ENCODE measurements at regions not wholly inside any gene's neighbourhood (a gene's known extent, or its start where the extent isn't known, plus 50 kb on each side); places are given as distances from the start of the nearest gene placed in this dataset.

DNA sequence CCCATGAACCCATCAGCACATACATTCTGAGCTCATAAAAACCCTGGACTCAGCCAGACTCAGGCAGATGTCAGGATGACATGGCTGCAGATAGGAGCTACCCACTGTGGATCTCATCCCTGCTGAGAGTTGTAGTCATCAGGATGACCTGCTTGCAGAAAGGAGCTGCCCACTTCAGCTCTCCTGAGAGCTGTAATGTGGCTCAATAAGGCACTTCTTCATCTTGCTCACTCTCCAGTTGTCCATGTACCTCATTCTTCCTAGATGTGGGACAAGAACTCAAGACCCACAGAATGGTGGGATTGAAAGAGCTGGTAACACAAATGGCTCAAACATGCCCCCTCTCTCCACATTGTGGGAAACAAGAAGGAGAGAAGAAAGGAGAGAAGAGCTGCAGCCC lies 58.2 kb downstream of the SLITRK1 start:
- TF ChIP-seq, protein P1, sequence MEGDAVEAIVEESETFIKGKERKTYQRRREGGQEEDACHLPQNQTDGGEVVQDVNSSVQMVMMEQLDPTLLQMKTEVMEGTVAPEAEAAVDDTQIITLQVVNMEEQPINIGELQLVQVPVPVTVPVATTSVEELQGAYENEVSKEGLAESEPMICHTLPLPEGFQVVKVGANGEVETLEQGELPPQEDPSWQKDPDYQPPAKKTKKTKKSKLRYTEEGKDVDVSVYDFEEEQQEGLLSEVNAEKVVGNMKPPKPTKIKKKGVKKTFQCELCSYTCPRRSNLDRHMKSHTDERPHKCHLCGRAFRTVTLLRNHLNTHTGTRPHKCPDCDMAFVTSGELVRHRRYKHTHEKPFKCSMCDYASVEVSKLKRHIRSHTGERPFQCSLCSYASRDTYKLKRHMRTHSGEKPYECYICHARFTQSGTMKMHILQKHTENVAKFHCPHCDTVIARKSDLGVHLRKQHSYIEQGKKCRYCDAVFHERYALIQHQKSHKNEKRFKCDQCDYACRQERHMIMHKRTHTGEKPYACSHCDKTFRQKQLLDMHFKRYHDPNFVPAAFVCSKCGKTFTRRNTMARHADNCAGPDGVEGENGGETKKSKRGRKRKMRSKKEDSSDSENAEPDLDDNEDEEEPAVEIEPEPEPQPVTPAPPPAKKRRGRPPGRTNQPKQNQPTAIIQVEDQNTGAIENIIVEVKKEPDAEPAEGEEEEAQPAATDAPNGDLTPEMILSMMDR (IDR thresholded peaks at IDR 0.05), result no peak
- peaks cover 4 to 16% (median 7%) of the 10 kb centered on the region in 7 donors for H3K9me3 Mint-ChIP-seq
- H3K27me3 Mint-ChIP-seq (ENCODE audit: low read depth in 3 of 3), result peaks cover 0 to 1% (median 0%) of the 10 kb centered on the region in 3 donors

DNA sequence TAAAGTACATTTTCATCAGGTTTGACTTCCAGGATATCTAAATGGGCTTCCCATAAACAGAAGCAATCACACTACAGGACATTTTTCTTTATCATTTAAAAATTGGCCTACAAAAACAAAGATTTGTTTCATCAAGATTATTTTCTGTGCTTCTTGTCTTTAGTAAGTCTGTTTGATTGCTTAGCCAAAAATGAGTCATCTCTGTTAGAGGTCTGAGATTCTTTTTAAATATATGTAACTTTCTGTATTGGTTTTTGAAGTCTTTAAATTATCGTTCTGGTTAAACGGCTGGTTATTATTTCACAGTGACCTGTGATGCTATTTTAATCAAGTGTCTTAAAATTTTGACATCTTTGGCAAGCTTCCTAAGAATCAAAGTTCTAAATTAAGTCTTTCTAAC lies 62.7 kb downstream of the SLITRK1 start:
- Histone ChIP-seq H3K27me3 (ENCODE audit: control insufficient read depth in 2 of 2, insufficient read depth in 2 of 2, low read length in 2 of 2) (no peaks in the 10 kb centered on the region), H3K27ac (ENCODE audit: low read depth in 1 of 2, low read length in 2 of 2) (no peak overlapping the region), H3K9ac (ENCODE audit: insufficient read depth, low read length, poor library complexity, severe bottlenecking) (no peak overlapping the region), H3K4me3 (replicated peaks in 1 of 3; ENCODE audit: low read depth in 2 of 3, low read length in 3 of 3) (no peak overlapping the region), H3K9me3 (replicated peaks in 1 of 2; ENCODE audit: control insufficient read depth in 1 of 2, insufficient read depth in 1 of 2, low read length in 2 of 2) (peaks cover 14 to 16% of the 10 kb centered on the region in 2 donors), H2AFZ (ENCODE audit: insufficient read depth, low read depth, low read length, poor library complexity, severe bottlenecking) (no peak overlapping the region), H3K79me2 (ENCODE audit: insufficient read depth, low read length) (no peaks in the 10 kb centered on the region), H3K4me2 (replicated peaks; ENCODE audit: extremely low read depth, low read length, poor library complexity, severe bottlenecking) (no peak overlapping the region), H3K36me3 (replicated peaks in 1 of 2; ENCODE audit: control insufficient read depth in 1 of 2, insufficient read depth in 2 of 2, low read length in 2 of 2) (no peaks in the 10 kb centered on the region), H3K4me1 (ENCODE audit: control insufficient read depth in 1 of 2, insufficient read depth in 2 of 2, low read length in 2 of 2) (no peaks in the 10 kb centered on the region), H4K20me1 (ENCODE audit: insufficient read depth, low read length) (no peaks in the 10 kb centered on the region)
- Mint-ChIP-seq H3K27ac (no peak overlapping the region), H3K4me3 (no peak overlapping the region), H3K27me3 (ENCODE audit: low read depth in 3 of 3) (peaks cover 0 to 1% (median 0%) of the 10 kb centered on the region in 3 donors), H3K9me3 (peaks cover 4 to 17% (median 11%) of the 10 kb centered on the region in 7 donors), H3K36me3 (no peaks in the 10 kb centered on the region), H3K4me1 (no peaks in the 10 kb centered on the region)
- TF ChIP-seq, protein P1 (IDR thresholded peaks at IDR 0.05), result no peak
- no CpG with 5 or more reads among the region's 2 CpGs for WGBS (ENCODE audit: insufficient coverage)
- no peak for DNase-seq
- intact Hi-C loops (cut with micrococcal nuclease), result no loop called here

More for the DNA sequence above, 58.2 kb downstream of the SLITRK1 start:
- H3K36me3 ChIP-seq (replicated peaks in 1 of 2; ENCODE audit: control insufficient read depth in 1 of 2, insufficient read depth in 2 of 2, low read length in 2 of 2), result no peaks in the 10 kb centered on the region
- intact Hi-C loops (cut with micrococcal nuclease), result no loop called here
- H3K4me1 ChIP-seq (ENCODE audit: control insufficient read depth in 1 of 2, insufficient read depth in 2 of 2, low read length in 2 of 2), result no peaks in the 10 kb centered on the region
- no peak overlapping the region for H3K27ac Mint-ChIP-seq
- H4K20me1 ChIP-seq (ENCODE audit: insufficient read depth, low read length), result no peaks in the 10 kb centered on the region
- peaks cover 16 to 19% of the 10 kb centered on the region in 2 donors for H3K9me3 ChIP-seq (replicated peaks in 1 of 2; ENCODE audit: control insufficient read depth in 1 of 2, insufficient read depth in 1 of 2, low read length in 2 of 2)
- H3K4me2 ChIP-seq (replicated peaks; ENCODE audit: extremely low read depth, low read length, poor library complexity, severe bottlenecking), result no peak overlapping the region
- no peaks in the 10 kb centered on the region for H3K36me3 Mint-ChIP-seq
- H3K4me1 Mint-ChIP-seq, result no peaks in the 10 kb centered on the region
- no peak overlapping the region for H3K9ac ChIP-seq (ENCODE audit: insufficient read depth, low read length, poor library complexity, severe bottlenecking)
- no peak overlapping the region for H3K4me3 Mint-ChIP-seq
- H3K27ac ChIP-seq (ENCODE audit: low read depth in 1 of 2, low read length in 2 of 2), result no peak overlapping the region
- no peak for DNase-seq
- H3K27me3 ChIP-seq (ENCODE audit: control insufficient read depth in 2 of 2, insufficient read depth in 2 of 2, low read length in 2 of 2), result no peaks in the 10 kb centered on the region
- no peaks in the 10 kb centered on the region for H3K79me2 ChIP-seq (ENCODE audit: insufficient read depth, low read length)
- H3K4me3 ChIP-seq (replicated peaks in 1 of 3; ENCODE audit: low read depth in 2 of 3, low read length in 3 of 3), result no peak overlapping the region
- H2AFZ ChIP-seq (ENCODE audit: insufficient read depth, low read depth, low read length, poor library complexity, severe bottlenecking), result no peak overlapping the region

Measured in CD14-positive monocyte (primary cell).